ENCODE measurements at regions not wholly inside any gene's neighbourhood (a gene's known extent, or its start where the extent isn't known, plus 50 kb on each side); places are given as distances from the start of the nearest gene placed in this dataset.

GRCh38 chr2:234403751-234404150, 93.1 kb downstream of the ARL4C start:
- Histone ChIP-seq H3K27me3 (no peaks in the 10 kb centered on the region), H3K4me3 (no peak overlapping the region), H3K9me3 (no peaks in the 10 kb centered on the region), H3K36me3 (no peaks in the 10 kb centered on the region), H3K27ac (no peak overlapping the region), H3K4me1 (no peaks in the 10 kb centered on the region)
- TF ChIP-seq CTCF (IDR thresholded peaks at IDR 0.05) = no peak
- ATAC-seq (no peak), FAIRE-seq (no peak), DNase-seq (no peak)
- 95 to 100% methylated on average over 1 of the region's 1 CpG for WGBS, 2 donors
- intact Hi-C loops (cut with DNase I) = no loop called here

GRCh38 chr2:234403074-234403473, 93.8 kb downstream of the ARL4C start:
- FAIRE-seq (no peak), ATAC-seq (no peak), DNase-seq (no peak)
- intact Hi-C loops (cut with DNase I) = no loop called here
- Histone ChIP-seq H3K27ac (no peak overlapping the region), H3K36me3 (no peaks in the 10 kb centered on the region), H3K4me1 (no peaks in the 10 kb centered on the region), H3K9me3 (no peaks in the 10 kb centered on the region), H3K4me3 (no peak overlapping the region), H3K27me3 (no peaks in the 10 kb centered on the region)
- WGBS, 2 donors = 62 to 79% methylated on average over 8 of the region's 8 CpGs
- no peak for TF ChIP-seq CTCF (IDR thresholded peaks at IDR 0.05)

- 73 to 83% methylated on average over 2 of the region's 2 CpGs for WGBS, 2 donors
- no peaks in the 10 kb centered on the region for H3K9me3 ChIP-seq
Observed at GRCh38 chr2:234401426-234401825, 95.5 kb downstream of the ARL4C start.

GRCh38 chr2:234399451-234400246, 97.2 kb downstream of the ARL4C start:
- TF ChIP-seq CTCF (IDR thresholded peaks at IDR 0.05) = no peak
- no peaks in the 10 kb centered on the region for H3K27me3 ChIP-seq
- intact Hi-C loops (cut with DNase I) = no loop called here
- no peaks in the 10 kb centered on the region for H3K36me3 ChIP-seq
- FAIRE-seq (no peak), DNase-seq (no peak), ATAC-seq (no peak)
- 68 to 85% methylated on average over 11 of the region's 11 CpGs for WGBS, 2 donors
- H3K4me3 ChIP-seq = no peak overlapping the region
- no peaks in the 10 kb centered on the region for H3K9me3 ChIP-seq
- H3K27ac ChIP-seq = no peak overlapping the region
- H3K4me1 ChIP-seq = no peaks in the 10 kb centered on the region

More at GRCh38 chr2:234401426-234401825, 95.5 kb downstream of the ARL4C start:
- H3K27ac ChIP-seq = no peak overlapping the region
- no peak for ATAC-seq
- H3K36me3 ChIP-seq = no peaks in the 10 kb centered on the region
- FAIRE-seq = no peak
- DNase-seq = no peak
- H3K27me3 ChIP-seq = no peaks in the 10 kb centered on the region
- intact Hi-C loops (cut with DNase I) = no loop called here
- no peaks in the 10 kb centered on the region for H3K4me1 ChIP-seq
- no peak overlapping the region for H3K4me3 ChIP-seq
- no peak for TF ChIP-seq CTCF (IDR thresholded peaks at IDR 0.05)

- FAIRE-seq = no peak
- Histone ChIP-seq H3K9me3 (no peaks in the 10 kb centered on the region), H3K27ac (no peak overlapping the region), H3K27me3 (no peaks in the 10 kb centered on the region), H3K4me3 (no peak overlapping the region), H3K4me1 (no peaks in the 10 kb centered on the region), H3K36me3 (no peaks in the 10 kb centered on the region)
- ATAC-seq = no peak
- TF ChIP-seq CTCF (IDR thresholded peaks at IDR 0.05) = no peak
- DNase-seq = no peak
- WGBS, 2 donors = 81 to 84% methylated on average over 3 of the region's 3 CpGs
- intact Hi-C loops (cut with DNase I) = no loop called here
Observed at GRCh38 chr2:234398531-234398930, 98.3 kb downstream of the ARL4C start.
